ENCODE measurements at regions not wholly inside any gene's neighbourhood (a gene's known extent, or its start where the extent isn't known, plus 50 kb on each side); places are given as distances from the start of the nearest gene placed in this dataset.
A peak's percentile ranks its signal among the peaks of the same experiment; 100 is the strongest.

DNA sequence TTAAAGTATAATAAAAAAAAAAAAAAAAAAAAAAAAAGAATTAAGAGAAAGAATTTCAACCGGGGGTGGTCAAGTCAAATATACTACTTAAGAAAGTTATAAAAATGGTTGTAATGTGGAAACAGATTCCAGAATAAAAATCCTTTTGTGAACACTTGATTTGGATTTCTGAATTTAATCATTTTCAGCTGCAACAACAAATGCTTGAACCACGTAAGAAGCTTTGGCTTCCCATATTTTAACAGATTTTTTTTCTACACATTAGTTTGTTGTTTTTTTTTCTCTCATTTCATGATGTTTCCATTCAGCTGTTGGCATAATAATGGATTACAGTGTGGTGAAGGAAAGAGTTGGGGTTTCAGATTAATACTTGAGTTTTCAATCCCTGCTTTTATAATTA lies 137.3 kb upstream of the AGR3 start:
- no peak for DNase-seq

DNA sequence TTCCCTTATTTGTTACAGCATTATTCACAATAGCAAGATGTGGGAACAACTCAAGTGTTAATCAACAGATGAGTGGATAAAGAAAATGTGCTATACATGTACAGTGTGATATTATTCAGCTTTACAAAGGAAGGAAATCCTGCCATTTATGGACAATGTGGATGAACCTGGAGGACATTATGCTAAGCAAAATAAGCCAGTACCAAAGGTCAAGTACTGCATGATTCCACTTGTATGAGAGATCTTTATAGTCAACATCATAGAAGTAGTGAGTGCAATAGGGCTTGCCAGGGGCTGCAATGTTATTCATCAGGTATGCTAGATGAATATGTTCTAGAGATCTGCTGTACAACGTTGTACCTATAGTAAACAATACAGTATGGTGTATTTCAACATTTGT lies 138.5 kb upstream of the AGR3 start:
- no peak for DNase-seq

DNA sequence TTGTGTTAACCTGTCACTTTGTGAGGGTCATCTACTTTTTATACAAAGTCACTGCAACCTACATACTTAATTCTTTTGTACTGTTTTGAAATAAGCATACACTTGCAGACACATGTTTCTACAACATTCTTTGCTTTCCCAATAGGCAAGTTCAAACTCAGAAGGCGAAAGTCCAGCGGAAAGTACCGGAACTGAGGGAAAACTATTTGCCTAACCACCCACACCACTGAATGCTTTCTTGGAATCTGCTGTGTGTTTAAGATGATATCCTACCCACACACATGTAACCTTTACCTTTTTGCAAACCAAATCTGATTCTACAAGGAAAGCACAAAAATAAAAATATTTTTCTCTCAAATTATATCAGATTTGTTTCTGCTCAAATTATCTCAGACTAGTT lies 139.4 kb upstream of the AGR3 start:
- no peak for DNase-seq

DNA sequence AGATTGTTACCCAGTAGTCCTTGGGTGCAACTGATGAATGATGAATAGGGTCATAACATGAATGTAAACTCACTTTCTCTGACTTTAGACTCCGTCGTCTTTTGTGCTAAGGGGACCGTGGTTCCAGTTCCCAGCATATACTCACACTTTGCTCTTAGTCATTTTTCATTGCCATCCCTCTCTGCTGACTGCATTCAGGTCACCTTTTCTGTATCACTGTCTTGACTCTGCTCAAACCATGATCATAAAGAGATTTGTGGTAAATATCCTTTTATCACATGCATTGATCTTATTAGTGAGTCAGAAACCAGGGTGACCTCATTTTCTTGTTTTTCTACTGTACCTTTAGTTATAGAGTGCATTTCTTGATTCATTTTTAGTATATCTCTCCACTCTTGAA lies 141.1 kb upstream of the AGR3 start:
- no peak for DNase-seq

DNA sequence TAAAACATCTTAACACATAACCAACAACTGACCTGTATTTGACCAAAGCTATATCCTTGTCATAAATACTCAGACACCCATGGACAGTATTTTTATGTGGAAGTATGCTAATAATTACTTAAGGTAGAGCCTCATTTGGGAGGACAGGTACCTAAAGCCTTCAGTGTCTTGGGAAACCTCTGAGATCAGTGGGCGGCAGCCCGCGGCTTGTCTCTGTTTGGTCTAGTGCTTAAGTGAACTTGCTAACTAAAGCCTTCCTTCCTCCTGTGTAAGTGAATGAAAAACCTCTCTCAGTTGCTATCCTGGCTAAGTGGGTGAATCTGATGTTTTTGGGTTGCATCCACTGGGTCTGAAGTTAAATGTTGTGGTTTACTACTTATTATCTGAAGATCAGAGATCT lies 144.5 kb upstream of the AGR3 start:
- DNase-seq, result no peak

DNA sequence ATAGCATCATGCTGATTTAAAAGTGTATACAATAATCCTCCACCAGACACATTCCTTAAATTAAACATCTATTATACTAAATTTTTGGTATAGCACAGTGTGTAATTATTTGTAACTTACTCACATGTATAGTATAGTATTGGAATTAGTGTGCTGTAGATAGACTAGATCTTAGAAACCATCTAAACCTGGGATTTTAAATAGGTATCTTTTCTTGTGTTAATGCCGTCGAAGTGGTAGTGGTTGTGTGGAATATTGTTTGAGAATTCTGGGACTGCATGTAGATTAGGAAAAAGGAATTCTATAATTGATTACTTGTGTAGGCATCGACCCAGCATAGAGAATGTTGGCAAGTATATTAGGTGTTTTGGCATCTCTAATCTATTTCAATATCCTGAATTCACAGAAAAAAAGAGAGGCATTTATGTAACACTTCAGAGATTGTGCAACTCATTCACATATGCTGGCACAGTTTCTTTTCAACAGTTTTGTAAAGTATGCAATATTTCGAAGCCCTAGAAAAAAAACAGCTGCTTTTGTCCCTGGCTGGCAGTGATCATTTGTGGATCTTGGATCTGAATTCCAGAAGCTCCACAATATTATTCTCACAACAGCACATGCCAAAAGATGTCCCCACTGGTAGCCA lies 145.5 kb upstream of the AGR3 start:
- no peak for DNase-seq

DNA sequence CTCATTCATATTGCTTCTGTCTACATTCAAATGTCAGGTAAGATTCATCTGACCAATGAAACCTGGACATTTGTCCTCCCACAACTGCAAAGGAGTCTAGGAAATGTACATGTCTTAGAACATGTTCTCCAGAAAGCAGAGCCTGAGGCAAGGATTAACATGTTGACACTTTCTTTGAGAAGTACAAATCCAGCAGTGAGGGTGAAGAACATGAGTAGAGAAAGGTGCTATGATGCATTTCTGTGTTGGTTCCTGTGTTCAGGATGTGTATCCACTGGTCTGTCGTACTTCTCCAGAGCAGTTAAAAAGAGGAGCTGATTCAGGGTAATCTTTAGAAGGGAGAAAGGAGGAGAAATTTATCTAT lies 146.0 kb upstream of the AGR3 start:
- DNase-seq, result no peak

DNA sequence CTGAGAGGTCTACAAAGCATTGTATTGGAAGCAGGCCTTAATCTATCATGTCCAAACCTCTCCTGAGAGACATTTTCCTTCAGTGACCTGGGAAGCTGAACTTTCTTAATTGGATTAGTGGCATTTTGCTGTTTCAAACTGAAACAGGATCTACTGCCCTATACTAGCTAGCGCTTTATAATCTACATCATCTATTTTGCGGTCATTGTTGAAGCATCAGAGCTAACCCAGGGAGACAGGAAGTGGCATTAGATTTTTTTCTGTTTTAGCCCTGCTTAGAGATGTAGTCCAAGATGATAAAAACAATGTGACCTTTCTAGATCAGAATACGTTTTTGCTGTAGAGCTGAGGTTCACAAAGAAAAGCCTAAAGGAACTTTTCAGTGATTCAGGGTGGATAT lies 147.4 kb upstream of the AGR3 start:
- no peak for DNase-seq

DNA sequence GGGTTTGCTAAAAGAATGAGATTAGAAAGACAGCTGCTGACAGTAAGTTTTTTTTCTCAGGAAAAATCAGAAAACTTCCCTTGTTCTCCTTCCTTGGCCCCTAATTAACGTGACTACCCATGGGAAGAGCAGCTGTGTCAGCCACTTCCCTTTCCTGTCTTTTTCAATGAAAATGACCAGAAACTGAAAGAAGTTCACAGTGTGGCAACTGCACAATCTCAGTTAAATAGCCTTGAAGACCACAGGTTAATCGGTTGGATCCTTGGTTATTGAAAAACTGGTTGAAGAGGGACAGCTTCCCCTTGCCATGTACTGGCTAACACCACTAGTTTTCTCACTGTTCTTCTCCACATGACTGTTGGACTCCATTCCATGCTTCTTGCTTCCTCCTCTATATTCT lies 148.8 kb upstream of the AGR3 start:
- DNase-seq, result no peak

DNA sequence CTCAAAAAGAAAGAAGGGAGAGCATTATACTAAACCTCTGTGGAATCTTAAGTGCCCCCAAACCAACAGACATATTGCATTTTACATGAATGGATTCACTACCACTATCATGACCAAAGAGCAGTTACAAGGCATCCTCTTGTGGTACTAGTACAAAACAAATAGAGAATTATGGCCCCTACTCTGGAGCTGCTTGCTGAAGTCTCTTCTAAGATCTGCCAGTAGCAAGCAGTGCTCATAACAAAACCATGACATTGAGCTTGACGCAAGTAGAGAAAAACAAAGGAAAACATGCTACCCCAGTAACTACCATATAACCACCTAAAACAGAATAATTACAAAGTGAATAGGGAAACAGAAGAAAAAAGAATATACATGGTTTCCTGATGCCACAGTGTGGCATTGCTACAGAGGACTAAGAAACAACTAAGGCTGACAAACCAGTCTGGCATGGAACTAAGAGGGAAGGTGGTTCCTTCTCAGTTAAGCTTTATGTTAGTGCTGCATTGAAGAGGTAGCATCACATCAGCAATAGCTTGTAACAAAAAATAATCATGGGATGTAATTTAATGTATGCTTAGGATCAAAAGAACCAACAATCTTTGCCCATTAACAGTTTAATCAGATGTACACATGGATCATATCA lies 150.2 kb upstream of the AGR3 start:
- DNase-seq, result no peak

DNA sequence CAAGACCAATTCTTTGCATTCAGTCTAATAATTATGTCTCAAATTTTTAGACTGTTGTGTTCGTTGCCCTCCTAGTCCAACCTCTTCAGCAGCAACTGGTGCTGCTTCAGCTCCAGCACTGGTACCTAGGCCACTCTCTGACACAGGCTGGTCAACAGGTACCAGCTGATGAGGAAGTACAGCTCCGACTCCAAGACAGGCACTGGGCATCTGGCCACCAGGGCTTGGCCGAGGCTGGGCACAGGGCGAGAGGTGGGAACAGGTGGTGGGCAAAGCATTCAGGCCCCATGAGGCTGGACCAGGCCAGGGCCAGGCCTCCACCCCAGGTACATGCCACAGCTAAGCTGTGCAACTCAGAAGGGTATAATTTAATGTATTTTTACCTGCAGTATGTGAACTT lies 151.5 kb upstream of the AGR3 start:
- no peak for DNase-seq

DNA sequence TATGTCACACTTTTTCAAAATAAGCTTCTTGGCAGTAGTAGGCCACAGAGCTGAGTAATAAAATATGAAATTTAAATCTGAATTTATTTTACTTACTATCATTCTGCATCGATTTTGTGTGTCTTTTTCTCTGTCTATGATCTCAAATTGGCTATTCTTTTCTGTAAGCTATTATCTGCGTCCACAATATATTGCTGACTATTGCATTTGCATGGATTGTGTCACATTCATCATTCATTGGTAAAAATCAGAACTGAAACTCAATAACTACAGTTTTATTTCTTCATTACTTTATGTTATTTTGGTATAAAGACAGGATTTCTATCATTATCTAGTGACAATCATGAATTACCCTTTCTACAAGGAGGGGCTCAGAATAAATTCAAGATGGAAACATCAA lies 154.8 kb upstream of the AGR3 start:
- DNase-seq, result no peak

DNA sequence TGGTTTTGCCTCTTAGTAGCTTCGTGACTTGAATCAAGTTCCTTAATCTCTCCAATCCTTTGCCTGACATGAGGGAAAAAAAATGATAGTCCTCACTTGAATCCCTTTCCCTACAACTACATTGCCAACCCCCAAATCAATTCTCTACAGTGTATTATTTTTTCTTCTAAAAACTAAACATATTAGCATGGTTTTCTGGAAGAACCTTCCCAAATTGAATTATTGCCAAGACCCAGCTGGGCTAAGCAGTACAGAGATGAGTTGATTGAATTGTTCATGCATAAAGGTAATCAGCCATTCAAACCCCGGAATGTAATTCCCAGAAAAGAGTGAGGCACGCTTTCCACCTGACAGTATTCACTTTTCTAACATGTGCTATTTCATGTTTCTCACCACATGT lies 155.6 kb upstream of the AGR3 start:
- DNase-seq, result no peak

DNA sequence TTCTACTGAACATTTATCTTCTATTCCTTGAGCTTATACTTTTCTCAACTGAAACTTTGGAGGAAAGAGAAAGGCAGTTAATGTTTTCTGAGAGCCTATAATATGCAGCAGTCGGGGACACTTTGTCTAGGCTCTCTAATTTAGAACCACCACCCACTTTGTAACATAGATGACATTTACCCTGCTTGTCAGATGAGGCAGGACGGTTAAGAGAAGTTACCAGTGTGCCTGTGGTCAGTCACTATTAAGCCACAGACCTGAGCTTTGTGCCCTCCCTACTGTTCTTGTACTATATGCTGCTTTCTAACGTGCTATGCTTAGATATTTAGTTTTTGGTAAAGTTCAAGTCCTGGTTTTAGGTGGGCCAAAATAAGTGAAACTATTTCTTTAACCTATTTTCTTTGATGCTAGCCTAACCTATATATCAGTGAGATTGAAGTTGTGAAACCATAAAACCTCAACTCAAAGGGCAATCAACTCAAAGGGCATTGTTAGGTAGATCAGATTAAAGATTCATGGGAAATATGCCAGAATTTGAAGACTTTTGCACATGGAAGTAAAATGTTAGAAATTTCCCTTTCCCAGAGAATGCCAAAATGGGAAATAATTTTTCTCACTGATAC lies 156.5 kb upstream of the AGR3 start:
- DNase-seq, result no peak

DNA sequence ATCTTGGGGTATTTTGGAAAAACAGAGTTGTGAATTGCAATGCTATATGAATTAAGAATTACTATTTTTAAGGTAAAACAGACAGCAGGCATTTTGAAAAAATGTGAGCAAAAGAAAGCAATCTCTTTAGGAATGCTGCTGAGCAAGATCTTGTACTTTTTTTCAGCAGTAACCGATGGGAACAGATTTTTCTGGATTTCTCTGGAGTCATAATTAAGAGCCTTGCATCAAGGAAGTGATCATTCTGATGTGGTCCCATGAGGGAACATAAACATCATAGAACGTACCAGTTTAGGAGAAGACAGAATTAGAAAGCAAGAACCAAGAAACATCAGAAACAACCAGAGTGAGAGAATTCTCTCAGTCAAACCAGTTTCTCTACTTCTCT lies 157.0 kb upstream of the AGR3 start:
- DNase-seq, result no peak

DNA sequence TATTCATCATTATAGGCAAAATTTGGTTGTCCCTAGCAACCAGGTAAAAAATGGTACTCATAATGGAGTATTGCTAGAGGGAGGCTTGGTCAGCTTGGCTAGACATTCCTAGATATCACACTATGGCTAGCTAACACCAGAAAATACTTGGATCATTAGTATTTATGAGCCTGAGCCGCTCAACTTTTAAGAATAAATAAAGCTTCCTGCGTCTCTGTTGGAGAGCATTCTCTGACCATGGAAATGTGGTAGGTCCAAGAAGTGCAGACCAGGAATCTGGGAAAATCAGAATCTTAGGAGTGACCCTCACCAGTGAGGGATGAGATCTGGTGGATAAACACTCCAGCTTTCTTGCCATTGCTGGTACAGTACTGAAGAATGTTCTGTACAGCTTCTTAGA lies 157.6 kb upstream of the AGR3 start:
- DNase-seq, result no peak

DNA sequence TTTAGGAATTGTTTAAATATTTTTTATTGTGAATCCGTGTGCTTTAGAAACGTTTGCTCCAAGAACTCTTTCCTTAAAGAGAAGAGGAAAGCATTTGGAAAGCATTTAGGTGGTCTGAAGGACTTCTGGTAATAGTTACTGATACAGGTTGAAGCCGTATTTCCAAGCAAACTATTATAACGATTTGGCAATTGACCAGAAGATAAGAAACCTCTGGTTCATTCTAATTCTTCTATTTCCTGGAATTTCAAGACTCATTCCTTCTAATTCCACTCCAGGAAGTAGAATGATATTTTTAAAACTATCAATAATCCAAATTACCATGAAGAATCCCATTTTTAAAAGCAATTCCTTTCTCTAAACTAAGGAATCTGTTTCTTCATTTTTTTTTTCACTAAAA lies 158.9 kb upstream of the AGR3 start:
- DNase-seq, result no peak

DNA sequence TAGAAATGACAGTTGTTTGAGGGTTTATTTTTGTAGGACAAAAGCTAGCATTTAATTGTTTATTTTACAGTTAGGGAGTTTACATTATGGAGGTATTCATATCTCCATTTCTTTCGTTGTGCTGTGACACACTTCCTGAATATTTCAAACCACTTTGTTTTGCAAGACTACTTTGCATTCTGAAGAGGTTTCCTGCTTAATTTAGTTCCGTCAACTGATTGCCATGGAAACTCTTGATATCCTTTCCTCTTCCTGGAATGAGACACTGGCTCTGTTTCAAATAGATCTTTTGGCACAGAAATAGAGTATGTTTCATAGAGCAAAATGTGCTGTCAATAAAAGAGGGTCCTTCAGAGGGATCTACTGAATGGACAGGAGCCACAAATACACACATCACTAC lies 159.5 kb upstream of the AGR3 start:
- DNase-seq, result peak; percentile 25

DNA sequence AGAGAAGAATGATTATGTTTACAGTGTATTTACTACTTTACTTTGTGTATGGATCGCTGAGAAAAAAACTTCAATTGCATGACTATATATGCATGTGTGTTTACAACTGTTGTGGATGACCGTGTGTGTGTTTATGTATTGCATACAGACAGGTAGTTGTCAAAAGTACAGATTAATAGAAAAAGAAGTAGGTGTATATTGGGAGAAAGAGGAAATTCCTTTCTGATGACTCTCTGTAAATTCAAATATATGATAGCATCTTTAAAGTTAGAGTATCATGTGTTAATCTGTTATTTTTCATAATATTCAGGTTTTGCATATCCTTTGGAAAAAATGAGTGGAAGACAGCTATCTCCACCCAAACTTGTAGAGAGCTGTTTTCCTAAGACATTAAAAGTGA lies 160.4 kb upstream of the AGR3 start:
- DNase-seq, result no peak

DNA sequence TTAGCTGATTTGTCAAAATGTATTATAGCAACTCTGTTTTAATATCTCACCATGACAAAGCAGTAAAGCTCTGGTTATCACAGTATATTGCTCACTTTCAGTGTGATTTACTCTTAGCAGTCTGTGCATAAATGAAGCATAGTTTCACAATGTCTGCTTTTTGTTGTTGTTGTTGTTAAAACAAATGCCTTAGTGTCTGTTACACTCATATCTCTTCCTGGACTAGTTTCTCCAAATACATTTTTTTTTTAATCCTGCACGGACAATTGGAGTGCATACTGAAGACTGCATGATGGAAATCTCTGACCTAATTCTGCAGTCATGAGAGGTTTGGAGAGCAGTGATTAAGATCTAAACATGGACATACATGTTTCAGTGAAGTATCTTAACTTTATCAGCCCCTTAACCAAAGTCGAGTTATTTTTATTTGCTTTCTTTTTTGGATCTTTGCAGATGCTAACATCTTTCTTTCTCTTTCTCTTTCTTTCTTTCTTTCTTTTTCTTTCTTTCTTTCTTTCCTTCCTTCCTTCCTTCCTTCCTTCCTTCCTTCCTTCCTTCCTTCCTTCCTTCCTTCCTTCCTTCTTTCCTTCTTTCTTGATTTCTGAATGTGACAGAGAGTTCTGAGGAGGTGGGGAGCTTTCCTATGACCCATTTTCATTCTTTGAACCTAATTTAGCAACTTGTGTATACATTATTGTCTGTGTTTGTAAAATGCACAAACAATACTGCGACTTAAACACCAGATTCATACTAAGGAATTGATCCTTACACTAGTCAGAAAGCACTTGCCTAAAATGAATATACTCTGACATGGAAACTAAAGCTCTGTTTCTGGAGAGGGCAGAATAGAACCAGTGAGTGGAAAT lies 161.5 kb upstream of the AGR3 start:
- DNase-seq, result no peak

DNA sequence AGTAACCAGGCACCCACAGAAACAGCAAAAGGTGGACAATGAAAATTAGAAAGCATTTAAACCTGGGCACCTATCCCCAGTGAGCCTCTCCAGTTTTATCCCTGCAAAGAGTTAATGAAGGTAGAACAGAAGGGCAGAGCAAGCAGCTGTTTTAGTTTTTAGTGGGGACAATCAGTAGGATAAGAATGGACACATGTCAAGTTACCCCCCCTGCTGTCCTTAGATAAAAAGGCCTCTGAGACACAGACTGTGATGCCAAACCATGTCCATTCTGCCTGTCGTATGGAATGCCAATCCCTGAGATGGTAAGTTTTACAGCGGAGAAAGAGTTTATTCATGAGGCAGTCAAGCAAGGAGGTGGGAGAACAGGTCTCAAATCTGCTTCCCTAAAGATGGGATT lies 162.6 kb upstream of the AGR3 start:
- DNase-seq, result no peak

DNA sequence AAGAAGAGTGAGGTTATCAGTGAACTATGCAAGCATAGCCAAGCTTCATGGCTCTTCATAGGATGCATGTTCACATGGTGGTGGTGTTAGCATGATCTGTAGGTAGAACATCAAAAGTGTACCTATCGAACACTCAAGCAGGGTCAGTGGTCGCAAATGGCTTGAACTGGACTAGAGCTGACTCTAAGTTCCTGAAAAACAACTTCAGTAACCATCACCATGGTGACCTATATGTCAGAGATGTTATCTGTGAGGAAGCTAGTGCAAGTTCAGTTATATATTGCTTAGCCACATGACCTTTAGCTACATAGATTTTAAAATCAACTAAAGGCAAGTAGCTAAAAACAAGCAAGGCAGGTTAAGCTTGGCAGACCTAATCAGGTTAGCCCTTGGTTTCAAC lies 163.1 kb upstream of the AGR3 start:
- no peak for DNase-seq

DNA sequence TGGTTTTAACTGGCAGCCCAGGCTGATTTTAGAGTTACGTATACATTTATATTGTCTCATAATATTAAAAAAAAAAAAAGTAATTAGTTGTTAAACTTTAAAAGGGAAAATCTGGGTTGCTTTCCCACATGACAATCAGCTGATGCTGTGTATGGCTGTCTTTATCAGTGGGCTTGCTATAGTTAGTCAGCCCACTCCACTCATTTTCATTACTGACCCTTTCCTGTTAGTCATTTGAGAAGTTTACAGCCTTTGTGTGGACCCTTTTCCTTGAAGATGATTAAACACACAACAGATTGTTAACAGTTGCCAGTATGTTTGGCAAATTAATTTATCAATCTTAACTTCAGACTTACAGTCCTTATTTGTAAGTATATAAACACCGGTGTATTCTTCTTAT lies 164.5 kb upstream of the AGR3 start:
- no peak for DNase-seq

All from muscle of arm (tissue), 1 donor.